HG02981 (cell line): ENCODE measurements at regions not wholly inside any gene's neighbourhood (a gene's known extent, or its start where the extent isn't known, plus 50 kb on each side); places are given as distances from the start of the nearest gene placed in this dataset.

Experiments
- ATAC-seq: cut with Tn5 transposase; IDR thresholded peaks from one replicate; pipeline ENCODE4 v1.9.1; 2021; ENCODE audit warnings: mild to moderate bottlenecking, moderate library complexity; ENCODE audit not compliant: unreplicated experiment

GRCh38 chr4:136329042-136329662 lies 1203.1 kb downstream of the PCDH18 start:
- no peak for ATAC-seq

- ATAC-seq: no peak
Measured at GRCh38 chr4:136328131-136328530, 1204.2 kb downstream of the PCDH18 start.

- ATAC-seq: no peak
Measured at GRCh38 chr4:136320465-136320813, 1211.9 kb downstream of the PCDH18 start.

- ATAC-seq: no peak
Measured at GRCh38 chr4:136319789-136320464, 1212.4 kb downstream of the PCDH18 start.

GRCh38 chr4:136316961-136317360 lies 1215.3 kb downstream of the PCDH18 start:
- no peak for ATAC-seq

GRCh38 chr4:136314686-136315085 lies 1217.6 kb downstream of the PCDH18 start:
- no peak for ATAC-seq

- ATAC-seq: no peak
Measured at GRCh38 chr4:136311774-136312173, 1220.5 kb downstream of the PCDH18 start.

- ATAC-seq: no peak
Measured at GRCh38 chr4:136307765-136308164, 1224.5 kb downstream of the PCDH18 start.

- ATAC-seq: no peak
Measured at GRCh38 chr4:136306361-136306760, 1225.9 kb downstream of the PCDH18 start.

- ATAC-seq: no peak
Measured at GRCh38 chr4:136302566-136302965, 1229.7 kb downstream of the PCDH18 start.

GRCh38 chr4:136301749-136302495 lies 1230.4 kb downstream of the PCDH18 start:
- ATAC-seq: no peak

- ATAC-seq: no peak
Measured at GRCh38 chr4:136283977-136284376, 1248.3 kb downstream of the PCDH18 start.

- no peak for ATAC-seq
Measured at GRCh38 chr4:136281889-136282288, 1250.4 kb downstream of the PCDH18 start.

- ATAC-seq: no peak
Measured at GRCh38 chr4:136281307-136281706, 1251.0 kb downstream of the PCDH18 start.

GRCh38 chr4:136277741-136278140 lies 1254.6 kb downstream of the PCDH18 start:
- no peak for ATAC-seq

- ATAC-seq: no peak
Measured at GRCh38 chr4:136246876-136247275, 1285.4 kb downstream of the PCDH18 start.

- ATAC-seq: no peak
Measured at GRCh38 chr4:136241221-136241986, 1290.9 kb downstream of the PCDH18 start.

- no peak for ATAC-seq
Measured at GRCh38 chr4:136227315-136227714, 1305.0 kb downstream of the PCDH18 start.

- ATAC-seq: no peak
Measured at GRCh38 chr4:136219592-136220125, 1312.6 kb downstream of the PCDH18 start.

- no peak for ATAC-seq
Measured at GRCh38 chr4:136203199-136203598, 1329.1 kb downstream of the PCDH18 start.

GRCh38 chr4:136198358-136198757 lies 1333.9 kb downstream of the PCDH18 start:
- ATAC-seq: no peak
